ENCODE measurements at regions not wholly inside any gene's neighbourhood (a gene's known extent, or its start where the extent isn't known, plus 50 kb on each side); places are given as distances from the start of the nearest gene placed in this dataset.

GRCh38 chr6:140082867-140083297 is 708.4 kb upstream of the CITED2 start:
- no peaks in the 10 kb centered on the region for H3K79me2 ChIP-seq (ENCODE audit: low read length)
- DNase-seq = no peak
- H3K9me2 ChIP-seq (replicated peaks; ENCODE audit: insufficient read depth, low read length) = no peaks in the 10 kb centered on the region
- no peaks in the 10 kb centered on the region for H4K20me1 ChIP-seq (ENCODE audit: insufficient read depth, low read length)
- H3K36me3 ChIP-seq (replicated peaks; ENCODE audit: insufficient read depth, low read length) = no peaks in the 10 kb centered on the region
- no peaks in the 10 kb centered on the region for H3K9me3 ChIP-seq (replicated peaks; ENCODE audit: insufficient read depth, low read length)
- H3K27ac ChIP-seq (ENCODE audit: low read length) = no peak overlapping the region
- H3F3A ChIP-seq (ENCODE audit: insufficient read depth, low read length) = no peaks in the 10 kb centered on the region
- H3K4me1 ChIP-seq (ENCODE audit: low read length) = no peaks in the 10 kb centered on the region
- no peak overlapping the region for H3K4me3 ChIP-seq (ENCODE audit: low read length)
- TF ChIP-seq CTCF (IDR thresholded peaks at IDR 0.05; ENCODE audit: low read length) (no peak), EZH2phosphoT487 (IDR thresholded peaks at IDR 0.05; ENCODE audit: low read length) (no peak), EZH2 (optimal IDR thresholded peaks at IDR 0.05; ENCODE audit: low read depth, low read length) (no peak)
- H3K4me2 ChIP-seq (ENCODE audit: low read depth, low read length) = no peak overlapping the region
- no peak overlapping the region for H3K9ac ChIP-seq (ENCODE audit: low read length)
- H3K27me3 ChIP-seq (replicated peaks; ENCODE audit: insufficient read depth, low read length) = no peaks in the 10 kb centered on the region
- no peak overlapping the region for H2AFZ ChIP-seq (ENCODE audit: low read length)

- DNase-seq = no peak
- H3K4me2 ChIP-seq (ENCODE audit: low read depth, low read length) = no peak overlapping the region
- H3F3A ChIP-seq (ENCODE audit: insufficient read depth, low read length) = no peaks in the 10 kb centered on the region
- TF ChIP-seq EZH2phosphoT487 (IDR thresholded peaks at IDR 0.05; ENCODE audit: low read length) = no peak
- TF ChIP-seq CTCF (IDR thresholded peaks at IDR 0.05; ENCODE audit: low read length) = no peak
- no peak for TF ChIP-seq EZH2 (optimal IDR thresholded peaks at IDR 0.05; ENCODE audit: low read depth, low read length)
- H4K20me1 ChIP-seq (ENCODE audit: insufficient read depth, low read length) = no peaks in the 10 kb centered on the region
- H2AFZ ChIP-seq (ENCODE audit: low read length) = no peak overlapping the region
- no peaks in the 10 kb centered on the region for H3K4me1 ChIP-seq (ENCODE audit: low read length)
- H3K36me3 ChIP-seq (replicated peaks; ENCODE audit: insufficient read depth, low read length) = no peaks in the 10 kb centered on the region
- H3K27me3 ChIP-seq (replicated peaks; ENCODE audit: insufficient read depth, low read length) = no peaks in the 10 kb centered on the region
- no peak overlapping the region for H3K9ac ChIP-seq (ENCODE audit: low read length)
- H3K9me2 ChIP-seq (replicated peaks; ENCODE audit: insufficient read depth, low read length) = no peaks in the 10 kb centered on the region
- H3K79me2 ChIP-seq (ENCODE audit: low read length) = no peaks in the 10 kb centered on the region
- no peaks in the 10 kb centered on the region for H3K9me3 ChIP-seq (replicated peaks; ENCODE audit: insufficient read depth, low read length)
- H3K4me3 ChIP-seq (ENCODE audit: low read length) = no peak overlapping the region
- H3K27ac ChIP-seq (ENCODE audit: low read length) = no peak overlapping the region
Measured at GRCh38 chr6:140079328-140079727, 704.9 kb upstream of the CITED2 start.

- Histone ChIP-seq H3K9me2 (replicated peaks; ENCODE audit: insufficient read depth, low read length) (no peaks in the 10 kb centered on the region), H3K27ac (ENCODE audit: low read length) (no peak overlapping the region), H3K4me3 (ENCODE audit: low read length) (no peak overlapping the region), H3K27me3 (replicated peaks; ENCODE audit: insufficient read depth, low read length) (no peaks in the 10 kb centered on the region), H3K4me2 (ENCODE audit: low read depth, low read length) (no peak overlapping the region), H3K9me3 (replicated peaks; ENCODE audit: insufficient read depth, low read length) (no peaks in the 10 kb centered on the region), H3K79me2 (ENCODE audit: low read length) (no peaks in the 10 kb centered on the region), H3K4me1 (ENCODE audit: low read length) (no peaks in the 10 kb centered on the region), H3K36me3 (replicated peaks; ENCODE audit: insufficient read depth, low read length) (no peaks in the 10 kb centered on the region), H3K9ac (ENCODE audit: low read length) (no peak overlapping the region), H4K20me1 (ENCODE audit: insufficient read depth, low read length) (no peaks in the 10 kb centered on the region), H3F3A (ENCODE audit: insufficient read depth, low read length) (no peaks in the 10 kb centered on the region), H2AFZ (ENCODE audit: low read length) (no peak overlapping the region)
- DNase-seq = no peak
- no peak for TF ChIP-seq EZH2 (optimal IDR thresholded peaks at IDR 0.05; ENCODE audit: low read depth, low read length)
Measured at GRCh38 chr6:140078561-140079125, 704.2 kb upstream of the CITED2 start.

GRCh38 chr6:140077827-140078560 is 703.5 kb upstream of the CITED2 start:
- Histone ChIP-seq H3K79me2 (ENCODE audit: low read length) (no peaks in the 10 kb centered on the region), H3K27ac (ENCODE audit: low read length) (no peak overlapping the region), H3K9ac (ENCODE audit: low read length) (no peak overlapping the region), H3K27me3 (replicated peaks; ENCODE audit: insufficient read depth, low read length) (no peaks in the 10 kb centered on the region), H3K4me2 (ENCODE audit: low read depth, low read length) (no peak overlapping the region), H3K9me3 (replicated peaks; ENCODE audit: insufficient read depth, low read length) (no peaks in the 10 kb centered on the region), H4K20me1 (ENCODE audit: insufficient read depth, low read length) (no peaks in the 10 kb centered on the region), H3K36me3 (replicated peaks; ENCODE audit: insufficient read depth, low read length) (no peaks in the 10 kb centered on the region), H2AFZ (ENCODE audit: low read length) (no peak overlapping the region), H3K9me2 (replicated peaks; ENCODE audit: insufficient read depth, low read length) (no peaks in the 10 kb centered on the region), H3F3A (ENCODE audit: insufficient read depth, low read length) (no peaks in the 10 kb centered on the region), H3K4me3 (ENCODE audit: low read length) (no peak overlapping the region), H3K4me1 (ENCODE audit: low read length) (no peaks in the 10 kb centered on the region)
- DNase-seq = no peak
- no peak for TF ChIP-seq EZH2 (optimal IDR thresholded peaks at IDR 0.05; ENCODE audit: low read depth, low read length)
- TF ChIP-seq EZH2phosphoT487 (IDR thresholded peaks at IDR 0.05; ENCODE audit: low read length) = no peak
- no peak for TF ChIP-seq CTCF (IDR thresholded peaks at IDR 0.05; ENCODE audit: low read length)
